A549 (cell line): ENCODE measurements at regions not wholly inside any gene's neighbourhood (a gene's known extent, or its start where the extent isn't known, plus 50 kb on each side); places are given as distances from the start of the nearest gene placed in this dataset.

Source experiments
- ATAC-seq, 2 experiments: fragments of 200-7000 bp in 1 of 2; fragments of >200 bp in 1 of 2; cut with Nextera tagmentation in 1 of 2; cut with Tn5 transposase in 1 of 2; 3 replicates each; pipeline versions ENCODE4 v1.8.0 to v1.9.1; 2018 to 2020; ENCODE audit warnings: mild to moderate bottlenecking in 1 of 2, moderate library complexity in 1 of 2
- CTCF ChIA-PET: fragments of 300-600 bp; sonication (Branson Sonifier 250); formaldehyde crosslinking; extraction: SDS; loops from one replicate; lab custom pipeline; 2021; ENCODE audit warnings: antibody characterized with exemption, inconsistent platforms; lab: Yijun Ruan, JAX
- POLR2A ChIA-PET: fragments of 350-600 bp; formaldehyde crosslinking; extraction: SDS; loops from one replicate; lab custom pipeline; 2021; ENCODE audit warnings: antibody characterized with exemption, inconsistent platforms; lab: Yijun Ruan, JAX
- DNase-seq, 2 experiments: peaks; one replicate each; pipeline versions ENCODE4 v3.0.0 to v3.0.0-alpha.2; 2011 to 2016; ENCODE audit warnings: low read depth in 1 of 2, low spot score in 1 of 2
- FAIRE-seq: peaks from 2 replicates; lab custom pipeline; 2011; peaks lifted over from hg19 to GRCh38; lab: Jason Lieb, UNC
- H3K27ac ChIP-seq, 2 experiments: fragments of >200 bp; sonication (Bioruptor Twin); formaldehyde crosslinking; 3 replicates each; pipeline ENCODE4 v1.5.1; 2016 to 2017
- H3K4me1 ChIP-seq: fragments of >200 bp; sonication (Bioruptor Twin); formaldehyde crosslinking; 3 replicates; pipeline ENCODE4 v1.6.1; 2016
- H3K4me2 ChIP-seq: fragments of >200 bp; sonication (Bioruptor Twin); formaldehyde crosslinking; 3 replicates; pipeline ENCODE4 v1.6.1; 2016
- H3K4me3 ChIP-seq: fragments of >200 bp; sonication (Bioruptor Twin); formaldehyde crosslinking; 3 replicates; pipeline ENCODE4 v1.5.1; 2016
- H3K9me3 ChIP-seq: fragments of >200 bp; sonication (Bioruptor Twin); formaldehyde crosslinking; 3 replicates; pipeline ENCODE4 v1.6.1; 2016
- CHD4 ChIP-seq: fragments of 200-600 bp; sonication (generic); IDR thresholded peaks from 2 replicates; pipeline ENCODE4 v1.6.1; 2016; ENCODE audit warnings: antibody characterized with exemption, mild to moderate bottlenecking, borderline replicate concordance
- ESRRA ChIP-seq: fragments of 150-350 bp; IDR thresholded peaks from 2 replicates; pipeline ENCODE4 v1.6.1; 2014; ENCODE audit warnings: mild to moderate bottlenecking, low read length, borderline replicate concordance
- FOSL2 ChIP-seq, 2 experiments: fragments of 450-650 bp in 1 of 2; fragments of >200 bp in 1 of 2; sonication (Bioruptor Twin) in 1 of 2; formaldehyde crosslinking; IDR thresholded peaks; 2 replicates each; pipeline versions ENCODE4 v1.5.0 to v1.6.1; 2016 to 2020; ENCODE audit warnings: mild to moderate bottlenecking in 1 of 2, moderate library complexity in 1 of 2
- HOXA7 ChIP-seq: fragments of 250-450 bp; sonication (Bioruptor Pico); IDR thresholded peaks from 2 replicates; pipeline ENCODE4 v1.5.0; 2020; ENCODE audit warnings: mild to moderate bottlenecking, moderate library complexity
- KDM1A ChIP-seq: fragments of 200-600 bp; sonication (generic); IDR thresholded peaks from 2 replicates; pipeline ENCODE4 v1.6.1; 2016; ENCODE audit warnings: low read depth, mild to moderate bottlenecking
- MAFK ChIP-seq: fragments of 450-650 bp; IDR thresholded peaks from 2 replicates; pipeline ENCODE4 v1.6.1; 2014; ENCODE audit not compliant: partially characterized antibody
- RCOR1 ChIP-seq: fragments of 150-350 bp; IDR thresholded peaks from 2 replicates; pipeline ENCODE4 v1.6.1; 2014; ENCODE audit warnings: antibody characterized with exemption, low read length, low read depth
- TFCP2L1 ChIP-seq: fragments of 250-450 bp; sonication (Bioruptor Pico); IDR thresholded peaks from 2 replicates; pipeline ENCODE4 v1.5.0; 2021; ENCODE audit warnings: mild to moderate bottlenecking
- ZNF302 ChIP-seq: fragments of 250-450 bp; sonication (Bioruptor Pico); IDR thresholded peaks from 2 replicates; pipeline ENCODE4 v1.9.0; 2021; ENCODE audit warnings: inconsistent platforms, mild to moderate bottlenecking, moderate library complexity
- WGBS: methylation state at CpG from one replicate; pipeline ENCODE4 v1.1.6; 2017; ENCODE audit errors: missing lambda C conversion rate; 5-methylcytosine and 5-hydroxymethylcytosine counted together
- TF ChIP-seq, protein P1 (sequence below): fragments of 250-450 bp; sonication (Bioruptor Pico); IDR thresholded peaks from 2 replicates; pipeline ENCODE4 v1.5.0; 2020; ENCODE audit warnings: low read depth, mild to moderate bottlenecking, moderate library complexity
- TF ChIP-seq, protein P2 (sequence below): fragments of 200-600 bp; sonication (generic); IDR thresholded peaks from 2 replicates; pipeline ENCODE4 v1.6.1; 2016; ENCODE audit warnings: antibody characterized with exemption, mild to moderate bottlenecking, moderate library complexity
- TF ChIP-seq, protein P3 (sequence below): fragments of 150-350 bp; IDR thresholded peaks from 2 replicates; pipeline ENCODE4 v1.6.1; 2014; ENCODE audit warnings: low read depth, mild to moderate bottlenecking, low read length
- TF ChIP-seq, protein P4 (sequence below): IDR thresholded peaks from 2 replicates; pipeline ENCODE4 v1.6.1; 2012
- TF ChIP-seq, protein P5 (sequence below): fragments of >200 bp; sonication (Bioruptor Twin); formaldehyde crosslinking; IDR thresholded peaks from 3 replicates; pipeline ENCODE4 v1.6.1; 2016
- TF ChIP-seq, protein P6 (sequence below): fragments of >200 bp; sonication (Bioruptor Twin); formaldehyde crosslinking; IDR thresholded peaks from 2 replicates; pipeline ENCODE4 v1.6.1; 2016

GRCh38 chr20:11080781-11081377 is 407.1 kb upstream of the JAG1 start:
- FAIRE-seq (peak; percentile 61), DNase-seq (no peak), ATAC-seq (no peak)
- peak; percentile 76 for TF ChIP-seq MAFK
- TF ChIP-seq, protein P1, sequence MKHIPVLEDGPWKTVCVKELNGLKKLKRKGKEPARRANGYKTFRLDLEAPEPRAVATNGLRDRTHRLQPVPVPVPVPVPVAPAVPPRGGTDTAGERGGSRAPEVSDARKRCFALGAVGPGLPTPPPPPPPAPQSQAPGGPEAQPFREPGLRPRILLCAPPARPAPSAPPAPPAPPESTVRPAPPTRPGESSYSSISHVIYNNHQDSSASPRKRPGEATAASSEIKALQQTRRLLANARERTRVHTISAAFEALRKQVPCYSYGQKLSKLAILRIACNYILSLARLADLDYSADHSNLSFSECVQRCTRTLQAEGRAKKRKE (CRISPR knock-in tag), result no peak
- WGBS, result 83% methylated on average over 8 of the region's 8 CpGs
- CTCF ChIA-PET, result no interaction called here
- H3K4me2 ChIP-seq, result no peak overlapping the region
- no peaks in the 10 kb centered on the region for H3K9me3 ChIP-seq
- H3K4me1 ChIP-seq, result no peaks in the 10 kb centered on the region
- POLR2A ChIA-PET, result no interaction called here
- no peak overlapping the region for H3K4me3 ChIP-seq
- H3K27ac ChIP-seq, result no peak overlapping the region

DNA sequence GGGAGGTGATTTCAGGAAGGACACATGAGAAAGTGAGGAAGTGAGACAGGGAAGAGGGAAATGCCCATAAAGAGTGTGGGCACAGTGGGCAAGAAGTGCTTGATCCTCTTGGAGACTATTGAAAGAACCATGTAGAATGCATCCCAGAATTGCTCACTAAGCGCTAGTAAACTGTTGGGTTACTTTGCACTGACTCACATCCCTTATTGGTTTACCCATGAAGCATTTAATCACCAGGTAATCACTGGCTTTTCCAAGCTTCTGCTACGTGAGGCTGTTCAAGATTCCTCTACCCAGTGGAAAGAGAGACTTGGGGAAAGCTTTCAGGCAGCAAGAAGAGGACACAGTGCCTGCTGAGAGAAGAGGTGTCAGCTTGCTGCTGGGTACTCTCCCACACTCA is 410.0 kb upstream of the JAG1 start:
- DNase-seq (no peak), FAIRE-seq (no peak), ATAC-seq (no peak)
- TF ChIP-seq ESRRA (no peak), CHD4 (no peak), HOXA7 (CRISPR knock-in tag) (no peak), KDM1A (no peak)
- TF ChIP-seq, protein P2, sequence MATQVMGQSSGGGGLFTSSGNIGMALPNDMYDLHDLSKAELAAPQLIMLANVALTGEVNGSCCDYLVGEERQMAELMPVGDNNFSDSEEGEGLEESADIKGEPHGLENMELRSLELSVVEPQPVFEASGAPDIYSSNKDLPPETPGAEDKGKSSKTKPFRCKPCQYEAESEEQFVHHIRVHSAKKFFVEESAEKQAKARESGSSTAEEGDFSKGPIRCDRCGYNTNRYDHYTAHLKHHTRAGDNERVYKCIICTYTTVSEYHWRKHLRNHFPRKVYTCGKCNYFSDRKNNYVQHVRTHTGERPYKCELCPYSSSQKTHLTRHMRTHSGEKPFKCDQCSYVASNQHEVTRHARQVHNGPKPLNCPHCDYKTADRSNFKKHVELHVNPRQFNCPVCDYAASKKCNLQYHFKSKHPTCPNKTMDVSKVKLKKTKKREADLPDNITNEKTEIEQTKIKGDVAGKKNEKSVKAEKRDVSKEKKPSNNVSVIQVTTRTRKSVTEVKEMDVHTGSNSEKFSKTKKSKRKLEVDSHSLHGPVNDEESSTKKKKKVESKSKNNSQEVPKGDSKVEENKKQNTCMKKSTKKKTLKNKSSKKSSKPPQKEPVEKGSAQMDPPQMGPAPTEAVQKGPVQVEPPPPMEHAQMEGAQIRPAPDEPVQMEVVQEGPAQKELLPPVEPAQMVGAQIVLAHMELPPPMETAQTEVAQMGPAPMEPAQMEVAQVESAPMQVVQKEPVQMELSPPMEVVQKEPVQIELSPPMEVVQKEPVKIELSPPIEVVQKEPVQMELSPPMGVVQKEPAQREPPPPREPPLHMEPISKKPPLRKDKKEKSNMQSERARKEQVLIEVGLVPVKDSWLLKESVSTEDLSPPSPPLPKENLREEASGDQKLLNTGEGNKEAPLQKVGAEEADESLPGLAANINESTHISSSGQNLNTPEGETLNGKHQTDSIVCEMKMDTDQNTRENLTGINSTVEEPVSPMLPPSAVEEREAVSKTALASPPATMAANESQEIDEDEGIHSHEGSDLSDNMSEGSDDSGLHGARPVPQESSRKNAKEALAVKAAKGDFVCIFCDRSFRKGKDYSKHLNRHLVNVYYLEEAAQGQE, result no peak
- TF ChIP-seq, protein P3, sequence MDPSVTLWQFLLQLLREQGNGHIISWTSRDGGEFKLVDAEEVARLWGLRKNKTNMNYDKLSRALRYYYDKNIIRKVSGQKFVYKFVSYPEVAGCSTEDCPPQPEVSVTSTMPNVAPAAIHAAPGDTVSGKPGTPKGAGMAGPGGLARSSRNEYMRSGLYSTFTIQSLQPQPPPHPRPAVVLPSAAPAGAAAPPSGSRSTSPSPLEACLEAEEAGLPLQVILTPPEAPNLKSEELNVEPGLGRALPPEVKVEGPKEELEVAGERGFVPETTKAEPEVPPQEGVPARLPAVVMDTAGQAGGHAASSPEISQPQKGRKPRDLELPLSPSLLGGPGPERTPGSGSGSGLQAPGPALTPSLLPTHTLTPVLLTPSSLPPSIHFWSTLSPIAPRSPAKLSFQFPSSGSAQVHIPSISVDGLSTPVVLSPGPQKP, result no peak
- TF ChIP-seq, protein P4, sequence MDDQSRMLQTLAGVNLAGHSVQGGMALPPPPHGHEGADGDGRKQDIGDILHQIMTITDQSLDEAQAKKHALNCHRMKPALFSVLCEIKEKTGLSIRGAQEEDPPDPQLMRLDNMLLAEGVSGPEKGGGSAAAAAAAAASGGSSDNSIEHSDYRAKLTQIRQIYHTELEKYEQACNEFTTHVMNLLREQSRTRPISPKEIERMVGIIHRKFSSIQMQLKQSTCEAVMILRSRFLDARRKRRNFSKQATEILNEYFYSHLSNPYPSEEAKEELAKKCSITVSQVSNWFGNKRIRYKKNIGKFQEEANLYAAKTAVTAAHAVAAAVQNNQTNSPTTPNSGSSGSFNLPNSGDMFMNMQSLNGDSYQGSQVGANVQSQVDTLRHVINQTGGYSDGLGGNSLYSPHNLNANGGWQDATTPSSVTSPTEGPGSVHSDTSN, result no peak
- POLR2A ChIA-PET, result no interaction called here
- 71% methylated on average over 2 of the region's 2 CpGs for WGBS
- Histone ChIP-seq H3K27ac (no peak overlapping the region), H3K4me1 (no peaks in the 10 kb centered on the region), H3K9me3 (no peaks in the 10 kb centered on the region), H3K4me2 (no peak overlapping the region), H3K4me3 (no peak overlapping the region)
- CTCF ChIA-PET, result interaction anchor here (1.2 kb wide), 1 partner anchor 121 kb away, joined by 3 read pairs; no protein-coding TSS in a partner anchor

DNA sequence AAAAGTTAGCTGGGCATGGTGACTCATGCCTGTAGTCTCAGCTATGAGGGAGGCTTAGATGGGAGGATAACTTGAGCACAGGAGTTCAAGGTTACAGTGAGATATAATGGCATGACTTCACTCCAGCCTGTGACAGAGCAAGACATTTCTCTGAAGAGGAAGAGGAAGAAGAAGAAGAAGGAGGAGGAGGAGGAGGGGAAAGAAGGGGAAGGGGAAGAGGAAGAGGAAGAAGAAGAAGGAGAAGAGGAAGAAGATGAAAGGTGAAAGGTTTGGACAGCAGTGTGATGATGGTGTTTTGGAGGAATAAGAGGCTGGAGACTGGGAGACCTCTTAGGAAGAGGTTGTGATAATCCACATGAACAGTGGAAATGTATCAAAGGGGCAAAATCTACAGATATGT is 410.7 kb upstream of the JAG1 start:
- TF ChIP-seq FOSL2 (IDR thresholded peaks at IDR 0.05), result no peak
- peak; percentile 35; the same call in 1 of the 2 replicates for TF ChIP-seq FOSL2 (CRISPR knock-in tag; IDR thresholded peaks at IDR 0.05)
- no peak for TF ChIP-seq RCOR1
- TF ChIP-seq, all 56 proteins: peak for 1
- FAIRE-seq (no peak), ATAC-seq (no peak), DNase-seq (no peak)
- ChIA-PET CTCF (no interaction called here), POLR2A (no interaction called here)
- H3K4me1 ChIP-seq, result no peaks in the 10 kb centered on the region
- H3K27ac ChIP-seq, result no peak overlapping the region
- H3K4me3 ChIP-seq, result no peak overlapping the region
- H3K9me3 ChIP-seq, result no peaks in the 10 kb centered on the region
- H3K4me2 ChIP-seq, result no peak overlapping the region

DNA sequence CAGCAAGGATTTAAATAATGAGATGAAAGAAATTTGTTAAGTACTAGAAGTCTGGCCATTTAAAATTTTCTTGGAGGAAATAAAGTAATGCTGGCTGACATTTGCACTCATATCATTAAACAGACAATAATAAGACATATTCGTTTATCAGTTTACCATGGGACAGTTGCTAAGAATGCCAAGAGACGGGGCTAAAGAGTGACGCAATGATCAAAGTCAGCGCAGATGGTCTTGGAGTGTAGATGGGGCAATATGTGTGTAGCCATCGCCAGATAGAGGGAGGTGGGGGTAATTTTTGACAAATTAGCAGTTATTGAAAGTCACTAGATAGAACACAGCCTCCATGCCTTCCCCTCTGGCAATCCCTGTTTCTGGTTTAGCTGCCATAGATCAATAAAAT is 413.2 kb upstream of the JAG1 start:
- ATAC-seq, result no peak
- POLR2A ChIA-PET, result no interaction called here
- Histone ChIP-seq H3K4me2 (no peak overlapping the region), H3K9me3 (no peaks in the 10 kb centered on the region), H3K4me1 (no peaks in the 10 kb centered on the region), H3K27ac (no peak overlapping the region)
- no peak for FAIRE-seq
- CTCF ChIA-PET, result no interaction called here
- WGBS, result 82% methylated on average over 5 of the region's 5 CpGs
- DNase-seq, result no peak
- TF ChIP-seq, protein P5, sequence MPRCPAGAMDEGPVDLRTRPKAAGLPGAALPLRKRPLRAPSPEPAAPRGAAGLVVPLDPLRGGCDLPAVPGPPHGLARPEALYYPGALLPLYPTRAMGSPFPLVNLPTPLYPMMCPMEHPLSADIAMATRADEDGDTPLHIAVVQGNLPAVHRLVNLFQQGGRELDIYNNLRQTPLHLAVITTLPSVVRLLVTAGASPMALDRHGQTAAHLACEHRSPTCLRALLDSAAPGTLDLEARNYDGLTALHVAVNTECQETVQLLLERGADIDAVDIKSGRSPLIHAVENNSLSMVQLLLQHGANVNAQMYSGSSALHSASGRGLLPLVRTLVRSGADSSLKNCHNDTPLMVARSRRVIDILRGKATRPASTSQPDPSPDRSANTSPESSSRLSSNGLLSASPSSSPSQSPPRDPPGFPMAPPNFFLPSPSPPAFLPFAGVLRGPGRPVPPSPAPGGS, result no peak
- no peak for TF ChIP-seq ZNF302 (CRISPR knock-in tag)
- TF ChIP-seq, protein P6, sequence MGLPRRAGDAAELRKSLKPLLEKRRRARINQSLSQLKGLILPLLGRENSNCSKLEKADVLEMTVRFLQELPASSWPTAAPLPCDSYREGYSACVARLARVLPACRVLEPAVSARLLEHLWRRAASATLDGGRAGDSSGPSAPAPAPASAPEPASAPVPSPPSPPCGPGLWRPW, result no peak
- no peak for TF ChIP-seq TFCP2L1 (CRISPR knock-in tag)
- TF ChIP-seq, protein P3, result no peak
- TF ChIP-seq, all 56 proteins: peak for 0
- H3K4me3 ChIP-seq, result no peak overlapping the region
